A172 (cell line): ENCODE measurements at regions not wholly inside any gene's neighbourhood (a gene's known extent, or its start where the extent isn't known, plus 50 kb on each side); places are given as distances from the start of the nearest gene placed in this dataset.

Experiments
- DNase-seq: peaks from one replicate; pipeline ENCODE4 v3.0.0-alpha.2; 2015; ENCODE audit warnings: low spot score

DNA sequence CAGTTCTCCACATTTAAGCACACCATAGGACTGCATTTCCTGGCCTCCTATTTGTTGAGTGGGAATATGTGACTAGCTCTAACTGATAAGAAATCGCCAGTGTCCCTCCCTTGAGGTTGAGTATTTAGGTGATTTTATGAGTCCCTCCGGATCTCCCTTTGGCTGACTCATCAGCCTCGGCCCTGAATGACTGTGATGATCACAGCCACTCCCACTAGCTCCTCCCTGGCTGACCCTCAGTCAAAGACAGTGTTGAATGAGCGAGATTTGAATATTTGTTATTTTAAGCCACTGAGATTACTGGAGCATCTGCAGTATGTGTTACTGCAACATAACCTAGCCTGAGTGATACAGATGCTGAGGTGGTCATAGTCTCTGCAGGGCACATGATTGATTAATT lies 515.3 kb downstream of the EPHB1 start:
- DNase-seq: no peak

DNA sequence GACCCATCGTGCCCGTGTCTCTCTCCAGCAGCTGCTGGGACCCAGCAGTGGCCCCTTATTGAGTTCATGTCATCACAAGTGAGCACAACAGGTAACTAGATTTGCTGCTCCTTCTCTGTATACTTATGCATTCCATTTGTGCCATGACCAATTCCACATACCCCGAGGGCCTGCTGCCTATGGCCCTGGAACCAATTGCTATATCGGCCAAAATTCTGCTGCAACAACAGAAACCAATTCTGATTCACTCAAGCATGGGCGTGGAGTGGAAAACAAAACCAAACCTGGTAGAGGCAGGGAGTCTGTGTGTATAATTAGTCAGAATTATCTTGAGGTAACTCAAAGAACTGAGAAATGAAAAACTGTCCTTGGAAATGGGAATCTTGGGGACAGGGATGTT lies 516.6 kb downstream of the EPHB1 start:
- no peak for DNase-seq

DNA sequence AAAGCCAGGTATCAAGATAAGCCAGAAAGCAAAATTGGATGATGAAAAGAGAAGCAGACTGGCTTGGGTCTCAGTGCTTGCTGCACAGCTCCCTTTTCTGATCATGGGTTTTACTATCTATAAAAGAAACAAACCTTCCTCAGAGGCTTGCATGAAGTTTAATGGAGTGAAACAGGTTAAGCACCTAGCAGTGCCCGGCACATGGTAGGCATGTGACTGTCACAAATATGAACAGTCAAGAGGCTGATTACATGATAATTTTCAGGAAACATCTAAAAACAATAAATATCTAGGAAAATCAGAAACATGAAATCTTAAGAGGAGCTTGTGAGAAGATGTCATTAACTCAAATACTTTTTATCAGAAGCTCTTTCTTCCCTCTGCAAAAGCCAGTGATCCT lies 519.2 kb downstream of the EPHB1 start:
- DNase-seq: no peak

DNA sequence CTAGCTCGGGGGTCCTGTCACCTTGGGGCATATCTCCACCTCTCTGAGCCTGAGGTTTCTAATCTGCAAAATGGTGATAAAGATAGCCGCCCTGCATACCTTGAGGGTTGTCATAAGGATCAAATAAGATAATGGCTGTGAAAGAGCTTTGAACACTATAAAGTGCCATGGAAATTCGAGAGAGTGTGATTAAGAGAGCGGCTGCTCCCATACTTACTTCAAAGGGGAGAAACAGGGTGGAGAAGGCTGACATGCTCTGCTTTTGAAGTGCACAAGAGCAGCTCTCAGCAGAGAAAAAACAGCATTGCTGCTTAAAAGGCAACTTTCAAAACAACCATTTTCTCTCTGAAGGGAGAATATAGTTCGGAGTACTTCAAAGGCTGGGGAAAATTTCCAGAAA lies 529.2 kb downstream of the EPHB1 start:
- DNase-seq: no peak

DNA sequence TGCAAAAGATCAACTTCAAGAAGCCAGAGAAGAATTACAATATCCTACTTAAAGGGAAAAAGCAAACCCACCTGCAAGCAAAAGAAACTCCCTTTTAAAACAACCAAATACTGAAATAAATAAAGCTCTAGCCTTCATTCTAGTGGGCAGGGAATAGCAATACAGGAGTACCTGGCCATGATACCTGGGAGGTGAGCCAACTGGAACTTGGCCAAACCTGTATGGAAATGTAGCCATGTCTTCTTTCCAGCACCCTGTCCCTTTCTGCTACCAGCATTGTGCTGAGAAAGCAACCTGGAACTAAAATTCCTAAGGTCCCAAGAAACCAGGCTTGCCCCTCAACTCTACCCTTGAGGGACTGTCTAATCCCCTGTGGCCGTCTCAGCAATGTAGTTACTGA lies 530.0 kb downstream of the EPHB1 start:
- no peak for DNase-seq

DNA sequence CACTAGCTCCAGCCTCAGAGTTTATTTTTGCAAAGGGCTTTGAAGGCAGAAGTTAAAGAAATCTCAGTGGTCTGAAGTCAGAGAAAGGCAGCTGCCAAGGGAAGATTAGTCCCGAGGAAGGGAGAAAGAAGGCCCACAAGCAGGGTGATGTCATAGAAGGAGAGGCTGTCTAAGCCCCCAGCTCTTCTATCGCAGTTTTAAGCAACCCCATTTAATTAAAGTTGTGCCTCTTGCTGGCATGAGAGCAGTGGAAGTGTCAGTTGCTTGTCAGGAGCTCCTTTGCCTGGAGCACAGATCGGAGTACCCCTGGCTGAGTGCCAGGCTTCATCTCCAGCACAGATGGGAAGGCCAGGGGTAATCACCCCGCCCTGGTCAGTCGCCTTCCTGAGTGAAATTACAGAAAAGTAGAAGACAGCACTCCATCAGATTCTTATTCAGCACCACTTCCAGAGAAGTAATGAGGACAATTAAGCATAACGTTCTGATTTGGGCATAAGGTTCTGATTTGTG lies 530.7 kb downstream of the EPHB1 start:
- no peak for DNase-seq

DNA sequence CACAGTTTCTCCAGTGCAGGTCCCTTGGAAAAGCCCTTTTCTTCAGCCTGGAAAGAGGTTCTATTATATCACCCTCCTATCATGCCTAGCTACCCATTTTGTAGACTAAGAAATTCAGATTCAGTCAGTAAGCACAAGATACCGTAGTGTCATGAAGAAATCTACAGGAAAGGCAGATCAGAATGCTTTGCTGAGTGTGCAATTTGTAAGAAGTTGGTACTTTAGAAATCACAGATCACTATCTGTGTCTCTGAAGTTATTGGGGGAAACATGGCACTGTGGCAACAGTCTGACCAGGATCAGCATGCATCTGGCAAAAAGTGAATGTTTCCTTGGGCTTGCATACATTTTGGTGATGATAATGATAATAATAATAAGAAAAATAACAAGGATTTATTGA lies 531.8 kb downstream of the EPHB1 start:
- no peak for DNase-seq

DNA sequence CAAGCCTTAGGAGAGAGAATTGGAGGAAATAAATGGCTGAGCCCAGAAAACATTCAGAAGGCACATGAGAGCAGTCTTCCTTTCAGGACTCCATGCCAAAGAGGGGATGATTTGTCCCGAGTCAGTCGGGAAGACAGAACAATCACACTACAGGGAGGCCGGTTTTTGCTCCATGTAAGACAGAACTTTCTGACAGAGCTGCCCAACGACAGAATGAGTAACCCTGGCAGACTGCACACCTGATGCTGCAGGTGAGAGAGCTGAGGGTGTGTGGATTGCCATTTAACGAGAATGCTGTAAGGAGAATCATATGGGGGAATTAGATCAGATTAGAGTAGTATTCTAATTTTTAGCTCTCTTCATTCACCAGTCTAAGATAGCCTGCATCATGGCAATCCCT lies 533.0 kb downstream of the EPHB1 start:
- DNase-seq: no peak

DNA sequence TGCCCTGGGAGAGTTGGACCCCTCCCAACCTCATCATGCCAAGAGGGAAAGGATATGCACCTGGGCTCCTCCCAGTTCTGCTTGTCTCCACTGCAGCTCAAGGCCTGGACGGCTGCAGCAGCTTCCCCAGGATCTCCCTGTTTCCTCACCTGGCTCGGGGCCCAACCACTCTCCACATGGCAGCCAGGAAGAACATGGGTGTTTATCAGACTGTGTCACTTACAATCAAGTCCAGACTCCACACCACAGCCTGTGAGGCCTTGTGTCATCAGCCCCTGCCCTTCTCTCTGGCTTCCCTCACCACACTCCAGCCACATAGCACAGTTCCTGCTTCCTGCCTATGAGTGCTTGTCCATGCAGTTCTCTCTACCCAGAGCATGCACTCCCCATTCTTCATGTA lies 534.4 kb downstream of the EPHB1 start:
- DNase-seq: no peak

DNA sequence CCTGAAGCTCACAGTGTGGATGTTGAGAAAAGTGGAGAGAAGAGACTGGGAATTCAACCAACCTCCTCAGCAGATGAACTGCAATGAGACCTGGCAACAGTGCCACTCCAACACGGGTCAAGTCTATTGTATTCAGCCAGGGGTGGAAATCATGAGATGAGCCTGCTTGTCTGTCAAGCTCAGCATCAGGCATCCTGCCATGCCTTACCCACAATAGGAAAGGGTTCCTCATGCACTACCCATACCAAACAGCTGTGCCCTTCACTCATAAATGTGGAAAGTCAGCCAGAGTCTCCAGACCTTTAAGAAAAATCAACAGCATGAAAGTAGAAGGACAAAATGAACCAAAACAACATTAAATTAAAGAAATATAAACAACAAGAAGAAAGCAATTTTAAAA lies 542.1 kb downstream of the EPHB1 start:
- DNase-seq: no peak

DNA sequence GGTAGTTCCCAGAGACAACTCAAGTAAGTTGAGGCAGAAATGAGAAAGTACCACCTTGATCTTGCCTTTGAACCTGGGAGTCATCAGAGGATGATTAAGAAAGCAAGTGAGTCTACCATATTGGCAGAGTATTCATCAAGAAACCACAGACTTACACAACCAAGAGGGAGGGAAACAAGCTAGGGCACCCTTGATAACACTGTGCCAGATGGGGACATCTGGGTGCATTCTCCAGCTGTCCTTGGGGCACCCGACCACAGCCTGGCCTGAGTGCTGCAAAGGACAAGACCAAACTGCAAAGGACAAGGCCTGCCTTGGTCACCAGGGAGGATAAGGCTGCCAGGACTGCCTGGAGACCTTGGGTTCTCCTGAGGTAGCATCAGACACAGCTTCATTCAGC lies 553.6 kb downstream of the EPHB1 start:
- DNase-seq: no peak

DNA sequence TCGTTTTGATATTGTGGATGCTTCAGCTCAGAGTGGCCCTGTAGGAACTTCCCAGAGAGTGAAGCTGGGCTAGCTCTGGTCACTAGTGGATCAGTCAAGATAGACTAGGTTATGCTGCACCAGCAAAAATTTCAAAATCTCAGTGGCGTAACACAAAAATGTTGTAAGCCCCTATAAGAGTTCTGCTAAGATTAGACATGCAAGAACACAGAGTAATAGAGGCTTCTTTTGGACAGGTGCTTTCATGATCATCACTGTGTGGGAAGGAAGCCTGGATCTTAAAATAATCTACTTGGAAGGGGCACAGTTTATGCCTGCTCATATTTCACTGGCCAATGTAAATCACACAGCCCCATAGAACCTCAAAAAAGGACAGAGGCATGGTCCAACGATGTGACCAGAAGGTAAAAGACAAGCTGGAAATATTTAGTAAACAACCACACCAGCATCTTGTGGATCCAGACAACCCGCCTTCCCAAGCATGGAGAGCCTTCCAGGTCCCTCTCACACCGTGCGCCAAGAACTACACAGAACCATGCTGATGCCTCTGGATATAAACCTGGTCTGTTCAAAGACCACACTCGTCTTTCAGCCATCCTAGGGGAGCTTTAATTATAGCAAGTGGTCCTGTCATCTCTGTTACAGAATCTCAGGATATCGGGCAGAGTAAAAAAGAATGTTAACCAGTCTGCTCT lies 554.3 kb downstream of the EPHB1 start:
- DNase-seq: no peak

DNA sequence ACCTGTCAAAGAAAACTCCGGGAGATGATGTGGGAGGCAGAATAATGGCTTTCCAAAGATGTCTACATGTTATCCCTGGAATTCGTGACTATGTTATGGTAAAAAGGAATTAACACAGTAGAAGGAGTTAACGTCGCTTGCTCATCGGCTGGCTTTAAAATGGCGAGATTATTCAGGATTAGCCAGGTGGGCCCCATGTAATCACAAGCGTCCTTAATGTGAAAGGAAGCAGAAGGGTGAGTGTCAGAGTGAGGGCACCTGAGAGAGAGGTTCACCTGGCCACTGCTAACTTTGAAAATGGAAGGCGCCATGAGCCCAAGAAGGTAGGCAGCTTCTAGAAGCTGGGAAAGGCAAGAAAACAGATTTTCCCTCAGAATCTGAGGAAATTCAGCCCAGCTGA lies 557.2 kb downstream of the EPHB1 start:
- no peak for DNase-seq

DNA sequence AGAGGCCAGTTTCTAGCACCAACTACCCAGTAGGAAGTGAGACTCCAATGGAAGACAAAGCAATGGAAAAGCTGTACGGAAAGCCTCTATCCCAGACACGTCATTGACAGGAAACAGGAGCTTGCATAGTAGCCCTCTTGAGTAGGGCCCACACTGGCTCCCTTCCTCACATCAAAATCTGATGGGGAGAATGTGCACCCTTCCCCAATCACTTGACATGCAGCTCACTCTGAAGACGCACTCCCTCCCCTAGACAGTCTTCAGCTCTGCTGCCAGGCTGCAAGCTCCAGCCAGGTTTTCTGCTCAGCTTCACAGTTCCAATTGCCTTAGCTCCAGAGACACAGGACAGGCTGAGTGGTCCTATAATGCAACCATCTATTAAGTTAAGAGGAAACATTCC lies 567.8 kb downstream of the EPHB1 start:
- no peak for DNase-seq

DNA sequence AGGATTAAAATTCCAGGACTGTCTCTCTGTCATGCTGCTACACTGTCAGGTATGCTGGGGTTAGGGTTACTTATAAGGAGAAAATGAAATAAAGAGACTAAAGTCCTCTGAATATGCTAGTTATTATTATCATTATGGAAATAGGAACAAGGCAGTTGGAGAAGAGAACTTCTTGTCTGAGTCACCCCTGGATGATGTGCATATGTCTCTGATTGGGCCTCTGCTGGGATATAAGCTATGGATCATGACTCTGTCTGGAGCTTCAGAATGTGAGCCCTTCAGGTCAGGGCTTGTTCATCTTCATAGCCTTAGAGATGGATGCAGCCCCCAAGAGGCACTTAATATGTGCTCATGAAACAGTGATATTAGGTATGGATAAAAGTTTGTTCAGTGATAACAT lies 569.6 kb downstream of the EPHB1 start:
- DNase-seq: no peak

DNA sequence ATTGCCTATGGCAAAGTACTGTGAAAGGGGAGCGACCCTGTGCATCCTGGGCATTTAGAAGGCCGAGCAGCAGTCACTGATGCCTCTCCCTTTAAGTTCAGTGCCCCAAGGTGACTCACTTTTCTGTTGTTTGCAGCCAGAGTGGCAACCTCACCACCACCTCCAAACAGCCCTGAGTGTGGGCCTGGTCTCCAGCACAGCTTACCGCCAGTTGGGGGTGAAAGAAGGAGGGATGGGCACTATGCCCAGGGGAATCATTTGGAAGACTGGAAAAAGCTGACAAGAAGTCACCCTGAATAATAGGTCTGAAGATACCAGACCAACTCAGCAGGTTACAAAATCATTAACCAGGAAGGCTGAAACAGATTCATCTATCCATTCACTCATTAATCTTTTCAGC lies 571.8 kb downstream of the EPHB1 start:
- no peak for DNase-seq

DNA sequence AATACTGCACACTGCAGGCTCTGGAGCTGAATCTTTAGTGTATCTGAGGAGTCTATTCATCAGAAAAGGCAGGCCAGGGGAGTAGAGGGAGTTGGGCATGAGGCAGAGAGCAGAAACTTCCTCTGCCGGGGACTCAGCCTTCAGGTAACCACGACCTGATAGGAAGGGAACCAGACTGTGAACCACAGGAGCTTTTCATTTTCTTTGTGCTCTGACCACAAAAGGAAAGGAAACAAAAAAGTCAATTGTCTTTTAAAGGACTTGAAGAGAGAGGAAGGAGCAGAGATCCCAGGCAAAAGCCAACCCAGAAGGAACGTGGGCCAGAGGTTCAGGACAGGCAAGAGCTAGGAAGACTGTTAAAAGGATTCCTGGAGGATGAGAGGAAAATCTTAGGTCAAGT lies 573.3 kb downstream of the EPHB1 start:
- DNase-seq: no peak

DNA sequence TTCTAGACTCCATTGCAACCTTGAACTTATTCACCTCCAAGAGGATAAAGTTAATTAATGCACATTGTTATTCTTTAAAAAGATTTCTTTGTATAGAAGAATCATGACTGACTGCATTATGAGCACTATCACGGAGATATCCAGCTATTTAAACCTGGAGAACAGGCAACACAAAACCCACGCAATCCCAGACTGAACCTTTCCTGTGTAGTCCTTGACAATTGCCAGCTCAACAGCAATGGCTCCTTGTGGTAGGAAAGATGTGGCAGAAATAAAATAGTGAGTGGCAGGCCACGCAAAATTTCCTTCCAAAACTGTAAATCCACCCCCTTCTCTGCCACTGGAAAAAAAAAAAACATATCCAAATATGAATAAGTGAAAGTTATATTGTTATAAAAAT lies 573.7 kb downstream of the EPHB1 start:
- no peak for DNase-seq

DNA sequence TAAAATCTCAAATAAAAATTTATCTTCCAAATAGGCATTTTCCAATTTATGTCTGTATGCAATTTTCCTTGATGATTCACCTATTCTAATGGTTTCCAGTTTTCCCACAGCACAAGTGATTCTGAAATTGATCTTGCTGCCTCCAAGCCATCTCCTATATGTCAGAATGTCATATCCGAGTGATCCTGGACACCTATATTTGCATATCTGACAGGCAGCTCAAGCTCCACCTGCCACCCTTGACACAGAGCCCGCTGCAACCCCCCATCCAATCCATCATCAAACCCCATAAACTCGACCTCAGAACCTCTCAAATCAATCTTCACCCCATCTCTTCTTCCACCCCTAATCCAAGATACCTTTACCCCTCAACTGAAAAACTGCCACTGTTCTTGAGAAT lies 579.5 kb downstream of the EPHB1 start:
- DNase-seq: no peak

DNA sequence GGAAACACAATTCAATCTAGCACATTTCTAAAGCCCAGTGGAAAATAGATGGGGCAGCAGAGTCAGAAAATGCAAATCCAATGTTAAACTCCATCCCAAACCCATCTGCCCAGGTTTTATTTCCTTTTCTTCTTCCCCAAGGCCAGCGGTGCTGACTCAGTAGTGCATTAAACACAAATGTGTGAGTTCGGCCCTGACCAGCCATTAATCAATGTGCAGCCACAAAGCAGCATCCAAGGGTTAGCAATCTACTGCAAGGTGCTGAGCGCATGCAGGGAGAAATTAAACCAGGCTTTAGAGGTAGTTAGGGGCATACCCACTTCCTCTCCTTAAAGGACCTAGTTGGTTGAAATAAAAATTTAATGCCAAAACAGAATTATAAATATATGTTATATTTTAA lies 583.3 kb upstream of the PPP2R3A start:
- no peak for DNase-seq

DNA sequence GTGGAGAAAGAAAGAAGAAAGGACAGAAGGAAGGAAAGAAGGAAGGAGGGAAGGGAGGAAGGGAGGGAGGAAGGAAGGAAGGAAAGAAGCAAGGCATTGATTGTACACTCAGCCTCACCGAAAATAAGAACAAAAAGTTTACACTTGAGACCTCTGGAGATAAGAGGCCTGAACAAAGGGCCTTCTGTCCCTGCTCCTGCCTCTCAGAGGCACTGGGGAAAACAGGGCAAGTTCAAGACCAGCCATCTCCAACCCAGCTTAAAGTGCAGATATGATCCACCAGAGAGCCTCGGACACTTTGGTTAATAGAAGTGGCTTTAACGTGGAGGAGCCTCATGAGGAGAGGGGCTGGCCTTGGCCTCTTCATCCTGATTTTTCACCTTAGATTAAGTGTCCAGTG lies 582.9 kb upstream of the PPP2R3A start:
- DNase-seq: no peak

DNA sequence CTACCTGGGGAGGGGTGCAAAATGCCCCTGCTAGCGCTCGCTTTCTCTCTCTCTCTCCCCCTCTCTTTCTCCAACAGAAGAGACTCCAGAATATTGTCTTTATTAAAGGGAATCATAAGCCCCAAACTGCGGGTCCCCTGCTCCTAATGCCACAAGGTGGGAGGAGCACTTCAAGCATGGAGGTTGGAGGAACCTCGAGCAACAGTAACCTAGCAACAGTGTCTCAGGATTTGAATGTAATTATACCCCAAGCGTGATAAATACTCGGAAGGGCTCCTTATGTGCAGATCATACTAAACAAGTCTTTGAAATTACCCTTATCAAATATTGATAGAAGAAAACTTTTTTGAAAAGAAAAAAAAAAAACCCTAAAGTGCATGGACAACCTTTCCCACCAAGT lies 582.2 kb upstream of the PPP2R3A start:
- no peak for DNase-seq

DNA sequence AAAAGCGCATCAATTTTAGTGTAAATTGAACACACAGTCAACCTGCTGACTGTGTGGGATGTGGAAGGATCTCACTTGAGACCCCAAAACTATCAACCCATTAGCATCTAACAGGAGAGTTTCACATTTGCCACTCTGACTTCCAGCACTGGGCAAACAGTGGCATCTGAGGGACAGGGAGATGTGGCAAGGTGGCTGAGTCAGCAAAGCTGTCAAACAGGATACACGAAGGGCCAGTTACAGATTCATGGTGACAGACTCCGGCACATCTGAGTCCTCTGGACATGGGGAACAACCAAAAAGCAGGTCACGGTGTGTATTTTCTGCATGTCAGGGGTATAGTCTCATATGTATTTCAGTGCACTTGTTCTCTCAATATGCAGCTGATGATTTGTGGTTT lies 573.4 kb upstream of the PPP2R3A start:
- no peak for DNase-seq

DNA sequence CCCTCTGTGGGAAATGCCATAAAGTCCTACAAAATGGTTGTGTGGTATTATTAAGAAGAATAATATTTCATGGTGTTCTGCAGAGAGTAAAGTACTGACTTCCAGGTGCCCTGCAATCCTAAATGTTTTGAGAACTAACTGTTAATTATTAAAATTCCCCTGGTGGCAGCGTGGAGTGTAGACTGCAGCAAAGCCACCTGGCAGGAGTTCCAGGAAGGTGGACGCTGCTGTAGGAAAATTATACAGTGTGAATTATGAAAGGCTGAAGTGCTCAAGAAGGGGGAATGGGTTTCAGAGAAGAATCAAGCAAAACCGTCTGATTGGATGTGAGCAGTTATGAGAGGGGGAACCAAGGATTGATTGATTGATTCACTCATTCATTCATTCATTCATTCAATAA lies 572.4 kb upstream of the PPP2R3A start:
- DNase-seq: no peak
